ENCODE measurements at regions not wholly inside any gene's neighbourhood (a gene's known extent, or its start where the extent isn't known, plus 50 kb on each side); places are given as distances from the start of the nearest gene placed in this dataset.

DNA sequence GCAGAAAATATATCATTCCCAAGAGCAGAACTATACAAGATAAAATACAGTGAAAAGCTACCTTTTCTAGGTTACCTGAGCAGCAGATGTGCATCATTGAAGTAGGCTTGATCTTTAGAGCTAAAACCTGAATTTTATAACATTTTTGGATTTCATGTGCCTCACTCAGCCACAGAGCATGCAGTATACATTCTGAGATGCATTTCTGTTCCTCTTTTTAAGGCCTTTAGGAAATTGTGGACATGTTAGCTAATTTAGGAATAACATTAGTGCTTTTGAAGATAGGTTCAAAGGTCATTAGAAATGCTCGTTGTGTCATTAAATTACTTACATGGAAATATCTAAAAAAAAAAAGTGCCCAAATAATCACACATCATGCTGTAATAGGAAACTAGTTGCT lies 230.6 kb upstream of the PDGFD start:
- DNase-seq (no peak), ATAC-seq (no peak)
- Histone ChIP-seq H3K27me3 (no peaks in the 10 kb centered on the region), H3K4me3 (no peak overlapping the region), H3K36me3 (no peaks in the 10 kb centered on the region), H3K27ac (no peak overlapping the region), H3K4me1 (no peaks in the 10 kb centered on the region), H3K9me3 (no peaks in the 10 kb centered on the region)
- TF ChIP-seq, protein P1, sequence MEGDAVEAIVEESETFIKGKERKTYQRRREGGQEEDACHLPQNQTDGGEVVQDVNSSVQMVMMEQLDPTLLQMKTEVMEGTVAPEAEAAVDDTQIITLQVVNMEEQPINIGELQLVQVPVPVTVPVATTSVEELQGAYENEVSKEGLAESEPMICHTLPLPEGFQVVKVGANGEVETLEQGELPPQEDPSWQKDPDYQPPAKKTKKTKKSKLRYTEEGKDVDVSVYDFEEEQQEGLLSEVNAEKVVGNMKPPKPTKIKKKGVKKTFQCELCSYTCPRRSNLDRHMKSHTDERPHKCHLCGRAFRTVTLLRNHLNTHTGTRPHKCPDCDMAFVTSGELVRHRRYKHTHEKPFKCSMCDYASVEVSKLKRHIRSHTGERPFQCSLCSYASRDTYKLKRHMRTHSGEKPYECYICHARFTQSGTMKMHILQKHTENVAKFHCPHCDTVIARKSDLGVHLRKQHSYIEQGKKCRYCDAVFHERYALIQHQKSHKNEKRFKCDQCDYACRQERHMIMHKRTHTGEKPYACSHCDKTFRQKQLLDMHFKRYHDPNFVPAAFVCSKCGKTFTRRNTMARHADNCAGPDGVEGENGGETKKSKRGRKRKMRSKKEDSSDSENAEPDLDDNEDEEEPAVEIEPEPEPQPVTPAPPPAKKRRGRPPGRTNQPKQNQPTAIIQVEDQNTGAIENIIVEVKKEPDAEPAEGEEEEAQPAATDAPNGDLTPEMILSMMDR (IDR thresholded peaks at IDR 0.05 in 4 of 5, conservative IDR thresholded peaks at IDR 0.05 in 1 of 5) = no peak
- TF ChIP-seq POLR2A (IDR thresholded peaks at IDR 0.05) = no peak
- intact Hi-C loops (cut with DNase I; ENCODE audit: low total_unique reads) = no loop called here
- in situ Hi-C loops (cut with MboI; ENCODE audit: low sequenced_read_pairs in 4 of 4) = no loop called here

DNA sequence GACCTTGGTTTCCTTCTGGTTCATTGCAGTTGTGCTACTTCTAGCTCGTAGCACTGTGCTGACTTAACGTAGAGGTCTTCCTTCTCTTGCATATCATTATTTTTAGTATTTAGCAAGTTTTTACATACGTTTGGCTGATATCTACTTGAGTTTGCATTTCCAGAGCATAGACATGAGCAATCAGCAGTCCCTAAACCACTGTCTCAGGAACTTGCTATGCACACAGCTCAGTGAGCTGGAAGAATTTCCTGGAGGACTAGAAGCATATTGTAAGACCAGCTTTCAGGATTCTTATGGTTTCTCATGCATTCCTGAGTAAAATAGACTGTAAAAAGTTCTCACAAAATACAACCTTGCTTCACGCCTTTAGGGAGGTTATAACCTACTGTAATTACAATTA lies 226.7 kb upstream of the PDGFD start:
- intact Hi-C loops (cut with DNase I; ENCODE audit: low total_unique reads) (no loop called here), in situ Hi-C loops (cut with MboI; ENCODE audit: low sequenced_read_pairs in 4 of 4) (no loop called here)
- Histone ChIP-seq H3K36me3 (no peaks in the 10 kb centered on the region), H3K27ac (no peak overlapping the region), H3K4me3 (no peak overlapping the region), H3K9me3 (no peaks in the 10 kb centered on the region), H3K27me3 (no peaks in the 10 kb centered on the region), H3K4me1 (no peaks in the 10 kb centered on the region)
- no peak for DNase-seq
- no peak for TF ChIP-seq POLR2A (IDR thresholded peaks at IDR 0.05)
- TF ChIP-seq, protein P1 (IDR thresholded peaks at IDR 0.05 in 4 of 5, conservative IDR thresholded peaks at IDR 0.05 in 1 of 5) = no peak
- ATAC-seq = no peak

DNA sequence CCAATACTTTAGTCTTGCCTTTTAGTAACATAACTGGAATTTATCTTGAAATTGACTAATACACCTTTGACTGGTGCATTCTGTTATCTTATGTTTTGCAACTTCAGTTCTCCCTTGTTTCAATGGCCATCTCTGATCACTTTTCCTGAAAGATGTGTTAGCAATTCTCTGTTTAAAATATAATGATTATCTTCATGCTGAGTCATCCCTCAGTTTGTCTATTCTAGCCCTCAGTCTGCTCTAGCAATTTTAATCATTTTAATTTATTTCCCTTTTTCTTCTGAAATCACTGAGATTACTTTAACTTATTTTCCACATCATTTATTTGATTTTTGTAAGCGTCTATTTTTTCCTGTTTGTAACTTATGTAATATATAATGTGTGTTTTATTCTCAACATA lies 221.9 kb upstream of the PDGFD start:
- intact Hi-C loops (cut with DNase I; ENCODE audit: low total_unique reads) = no loop called here
- DNase-seq = no peak
- Histone ChIP-seq H3K9me3 (no peaks in the 10 kb centered on the region), H3K27me3 (no peaks in the 10 kb centered on the region), H3K4me1 (no peaks in the 10 kb centered on the region), H3K4me3 (no peak overlapping the region), H3K27ac (no peak overlapping the region), H3K36me3 (no peaks in the 10 kb centered on the region)
- TF ChIP-seq POLR2A (IDR thresholded peaks at IDR 0.05) = no peak
- TF ChIP-seq, protein P1 (IDR thresholded peaks at IDR 0.05 in 4 of 5, conservative IDR thresholded peaks at IDR 0.05 in 1 of 5) = no peak
- no peak for ATAC-seq
- in situ Hi-C loops (cut with MboI; ENCODE audit: low sequenced_read_pairs in 4 of 4) = no loop called here

DNA sequence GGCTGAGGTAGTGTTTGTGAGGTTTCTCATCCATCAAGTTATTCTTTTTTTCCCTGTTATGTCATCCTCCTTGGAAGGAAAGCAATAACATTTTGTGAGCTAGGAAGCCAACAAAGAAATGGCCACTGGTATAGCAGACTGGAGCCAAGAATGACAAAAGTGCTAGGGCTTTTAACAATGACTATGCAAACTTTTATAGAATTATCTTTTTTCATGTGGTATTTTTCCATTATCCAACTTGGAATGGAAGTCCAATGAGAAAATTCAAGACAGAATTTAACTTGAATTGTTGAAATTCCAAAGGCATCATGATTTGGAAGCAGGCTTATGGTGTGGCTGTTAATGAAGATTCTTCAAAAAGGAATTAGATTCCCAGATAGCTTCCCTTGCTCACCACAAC lies 216.4 kb upstream of the PDGFD start:
- Histone ChIP-seq H3K27ac (no peak overlapping the region), H3K4me1 (no peaks in the 10 kb centered on the region), H3K9me3 (no peaks in the 10 kb centered on the region), H3K36me3 (no peaks in the 10 kb centered on the region), H3K4me3 (no peak overlapping the region), H3K27me3 (no peaks in the 10 kb centered on the region)
- intact Hi-C loops (cut with DNase I; ENCODE audit: low total_unique reads) = no loop called here
- in situ Hi-C loops (cut with MboI; ENCODE audit: low sequenced_read_pairs in 4 of 4) = no loop called here
- TF ChIP-seq, protein P1 (IDR thresholded peaks at IDR 0.05 in 4 of 5, conservative IDR thresholded peaks at IDR 0.05 in 1 of 5) = no peak
- no peak for TF ChIP-seq POLR2A (IDR thresholded peaks at IDR 0.05)
- ATAC-seq (no peak), DNase-seq (no peak)

DNA sequence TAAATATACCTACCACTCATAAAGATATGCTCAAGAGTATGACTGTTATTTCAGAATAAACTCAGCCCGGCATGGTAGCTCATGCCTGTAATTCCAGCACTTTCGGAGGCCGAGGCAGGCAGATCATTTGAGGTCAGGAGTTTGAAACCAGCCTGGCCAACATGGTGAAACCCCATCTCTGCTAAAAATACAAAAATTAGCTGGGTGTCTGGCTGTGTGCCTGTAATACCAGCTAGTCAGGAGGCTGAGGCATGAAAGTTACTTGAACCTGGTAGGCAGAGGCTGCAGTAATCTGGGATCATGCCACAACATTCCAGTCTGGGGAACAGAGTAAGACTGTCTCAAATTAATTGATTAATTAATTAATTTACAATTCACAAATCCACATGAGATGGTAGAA lies 208.2 kb upstream of the PDGFD start:
- Histone ChIP-seq H3K9me3 (no peaks in the 10 kb centered on the region), H3K4me1 (peaks cover 8 to 9% of the 10 kb centered on the region in 2 donors), H3K27ac (no peak overlapping the region), H3K27me3 (no peaks in the 10 kb centered on the region), H3K4me3 (no peak overlapping the region), H3K36me3 (no peaks in the 10 kb centered on the region)
- TF ChIP-seq POLR2A (IDR thresholded peaks at IDR 0.05) = no peak
- TF ChIP-seq, protein P1 (IDR thresholded peaks at IDR 0.05 in 4 of 5, conservative IDR thresholded peaks at IDR 0.05 in 1 of 5) = no peak
- ATAC-seq (no peak), DNase-seq (peak in 1 of 2 donors; percentile 9)
- in situ Hi-C loops (cut with MboI; ENCODE audit: low sequenced_read_pairs in 4 of 4) (no loop called here), intact Hi-C loops (cut with DNase I; ENCODE audit: low total_unique reads) (no loop called here)
